ENCODE measurements at regions not wholly inside any gene's neighbourhood (a gene's known extent, or its start where the extent isn't known, plus 50 kb on each side); places are given as distances from the start of the nearest gene placed in this dataset.

GRCh38 chr1:38303843-38304242, 257.2 kb upstream of the POU3F1 start:
- TF ChIP-seq POLR2A (IDR thresholded peaks at IDR 0.05; ENCODE audit: low read depth, low read length) (no peak), TAF1 (IDR thresholded peaks at IDR 0.05; ENCODE audit: low read depth, low read length) (no peak), POLR2AphosphoS5 (IDR thresholded peaks at IDR 0.05; ENCODE audit: low read depth, low read length) (no peak)

Data from GM12891 (cell line).